Lower lobe of right lung (tissue), 2 donors: ENCODE measurements at regions not wholly inside any gene's neighbourhood (a gene's known extent, or its start where the extent isn't known, plus 50 kb on each side); places are given as distances from the start of the nearest gene placed in this dataset.

Experiments used
- ATAC-seq, 2 donors: fragments of 200-7000 bp; cut with Tn5 transposase; one replicate each; pipeline ENCODE4 v1.9.1; 2020 to 2022; ENCODE audit warnings: mild to moderate bottlenecking in 2 of 2, moderate library complexity in 2 of 2
- DNase-seq: peaks from one replicate; pipeline ENCODE4 v3.0.0-alpha.2; 2020
- H3K27ac ChIP-seq: fragments of 200-600 bp; one replicate; pipeline ENCODE4 v1.8.0; 2022
- H3K27me3 ChIP-seq: fragments of 200-600 bp; one replicate; pipeline ENCODE4 v1.8.0; 2022; ENCODE audit warnings: low read depth
- H3K36me3 ChIP-seq: fragments of 200-600 bp; one replicate; pipeline ENCODE4 v1.8.0; 2022; ENCODE audit warnings: mild to moderate bottlenecking
- H3K4me1 ChIP-seq: fragments of 200-600 bp; one replicate; pipeline ENCODE4 v1.8.0; 2022
- H3K4me3 ChIP-seq: fragments of 200-600 bp; one replicate; pipeline ENCODE4 v1.8.0; 2022; ENCODE audit warnings: mild to moderate bottlenecking
- H3K9me3 ChIP-seq: fragments of 200-600 bp; one replicate; pipeline ENCODE4 v1.8.0; 2022
- CTCF ChIP-seq: fragments of 200-600 bp; IDR thresholded peaks from one replicate; pipeline ENCODE4 v1.8.0; 2022; ENCODE audit warnings: antibody characterized with exemption, mild to moderate bottlenecking
- intact Hi-C: fragments of 100-400 bp; cut with DNase I; formaldehyde crosslinking; loops from one replicate; pipeline ENCODE4 v1.11.0; 2022
- donor health status: DM: no; HTN: yes; CAD: no; lungs with severe emphysema.

- no peak overlapping the region for H3K27ac ChIP-seq
- no peaks in the 10 kb centered on the region for H3K9me3 ChIP-seq
- H3K4me3 ChIP-seq = no peak overlapping the region
- intact Hi-C loops = no loop called here
- ATAC-seq = no peak
- no peak for TF ChIP-seq CTCF
- peaks cover 5% of the 10 kb centered on the region for H3K27me3 ChIP-seq
- H3K36me3 ChIP-seq = no peaks in the 10 kb centered on the region
- no peak for DNase-seq
- H3K4me1 ChIP-seq = no peaks in the 10 kb centered on the region
These were observed 57.3 kb downstream of the EVX1 start for GRCh38 chr7:27299861-27300260.

- ATAC-seq = no peak
- H3K27me3 ChIP-seq = peaks cover 5% of the 10 kb centered on the region
- H3K27ac ChIP-seq = no peak overlapping the region
- H3K36me3 ChIP-seq = no peaks in the 10 kb centered on the region
- no peak for DNase-seq
- intact Hi-C loops = no loop called here
- TF ChIP-seq CTCF = no peak
- H3K4me3 ChIP-seq = no peak overlapping the region
- no peaks in the 10 kb centered on the region for H3K9me3 ChIP-seq
- no peaks in the 10 kb centered on the region for H3K4me1 ChIP-seq
These were observed 57.8 kb downstream of the EVX1 start for GRCh38 chr7:27300421-27300820.

GRCh38 chr7:27302590-27302989 lies 60.0 kb downstream of the EVX1 start:
- Histone ChIP-seq H3K27me3 (no peaks in the 10 kb centered on the region), H3K27ac (no peak overlapping the region), H3K36me3 (no peaks in the 10 kb centered on the region), H3K4me3 (no peak overlapping the region), H3K9me3 (no peaks in the 10 kb centered on the region), H3K4me1 (no peaks in the 10 kb centered on the region)
- intact Hi-C loops = no loop called here
- ATAC-seq = no peak
- no peak for TF ChIP-seq CTCF
- no peak for DNase-seq

GRCh38 chr7:27303026-27303425 lies 60.4 kb downstream of the EVX1 start:
- Histone ChIP-seq H3K4me3 (no peak overlapping the region), H3K4me1 (no peaks in the 10 kb centered on the region), H3K9me3 (no peaks in the 10 kb centered on the region), H3K27me3 (no peaks in the 10 kb centered on the region), H3K36me3 (no peaks in the 10 kb centered on the region), H3K27ac (no peak overlapping the region)
- TF ChIP-seq CTCF = no peak
- no peak for ATAC-seq
- no peak for DNase-seq
- intact Hi-C loops = no loop called here

- intact Hi-C loops = no loop called here
- H3K9me3 ChIP-seq = no peaks in the 10 kb centered on the region
- no peaks in the 10 kb centered on the region for H3K36me3 ChIP-seq
- no peak overlapping the region for H3K4me3 ChIP-seq
- DNase-seq (no peak), ATAC-seq (no peak)
- no peak overlapping the region for H3K27ac ChIP-seq
- H3K27me3 ChIP-seq = no peaks in the 10 kb centered on the region
- no peaks in the 10 kb centered on the region for H3K4me1 ChIP-seq
- no peak for TF ChIP-seq CTCF
These were observed 63.3 kb downstream of the EVX1 start for GRCh38 chr7:27305854-27306253.

- Histone ChIP-seq H3K9me3 (no peaks in the 10 kb centered on the region), H3K4me1 (no peaks in the 10 kb centered on the region), H3K27me3 (no peaks in the 10 kb centered on the region), H3K27ac (no peak overlapping the region), H3K4me3 (no peak overlapping the region), H3K36me3 (no peaks in the 10 kb centered on the region)
- intact Hi-C loops = no loop called here
- ATAC-seq (no peak), DNase-seq (no peak)
- TF ChIP-seq CTCF = no peak
These were observed 70.2 kb downstream of the EVX1 start for GRCh38 chr7:27312820-27313219.
